Spinal cord (tissue), 9 donors: ENCODE measurements at regions not wholly inside any gene's neighbourhood (a gene's known extent, or its start where the extent isn't known, plus 50 kb on each side); places are given as distances from the start of the nearest gene placed in this dataset.

ENCODE experiments used
- DNase-seq, 6 donors: peaks; one replicate each; pipeline versions ENCODE4 v3.0.0 to v3.0.0-alpha.2; 2013 to 2015; ENCODE audit warnings: low spot score in 6 of 6, low read depth in 4 of 6
- H3K27ac ChIP-seq: one replicate; pipeline ENCODE4 v1.5.1; 2013; ENCODE audit warnings: low read depth, low read length, control low read depth
- H3K27me3 ChIP-seq: one replicate; pipeline ENCODE4 v1.6.1; 2013; ENCODE audit warnings: low read length; ENCODE audit not compliant: control insufficient read depth, insufficient read depth
- H3K36me3 ChIP-seq: one replicate; pipeline ENCODE4 v1.6.1; 2013; ENCODE audit warnings: low read length; ENCODE audit not compliant: control insufficient read depth, insufficient read depth
- H3K4me1 ChIP-seq: one replicate; pipeline ENCODE4 v1.6.1; 2013; ENCODE audit warnings: low read length; ENCODE audit not compliant: control insufficient read depth, insufficient read depth
- H3K4me3 ChIP-seq: one replicate; pipeline ENCODE4 v1.5.1; 2013; ENCODE audit warnings: low read depth, low read length, control low read depth
- H3K9me3 ChIP-seq: one replicate; pipeline ENCODE4 v1.6.1; 2013; ENCODE audit warnings: low read length; ENCODE audit not compliant: control insufficient read depth, insufficient read depth
- WGBS: methylation state at CpG from one replicate; pipeline ENCODE4 v1.1.5; 2013; ENCODE audit warnings: missing lambda C conversion rate; ENCODE audit not compliant: insufficient coverage; 5-methylcytosine and 5-hydroxymethylcytosine counted together
- donor health status: healthy.

DNA sequence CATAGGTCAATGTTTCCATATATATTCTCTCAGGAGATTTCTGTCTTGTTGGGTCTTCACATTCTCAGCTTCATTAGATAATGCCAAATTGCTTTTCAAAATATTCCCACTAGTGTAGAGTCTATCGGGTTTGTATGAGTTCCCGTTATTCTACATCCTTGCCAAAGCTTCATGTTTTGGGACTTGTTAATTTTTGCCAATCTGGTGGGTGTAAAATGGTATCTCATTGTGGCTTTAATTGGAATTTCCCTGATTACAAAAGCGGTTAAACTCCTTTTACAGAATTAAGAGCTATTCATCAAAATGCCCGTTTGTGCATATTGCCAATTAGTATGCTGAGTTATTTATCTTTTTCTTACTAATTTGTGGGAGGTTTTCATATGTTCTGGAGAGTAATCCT is 708.4 kb upstream of the ADAMTS5 start:
- H3K27me3 ChIP-seq, result no peaks in the 10 kb centered on the region
- H3K4me3 ChIP-seq, result no peak overlapping the region
- WGBS, result no CpG with 5 or more reads among the region's 4 CpGs
- no peaks in the 10 kb centered on the region for H3K36me3 ChIP-seq
- no peaks in the 10 kb centered on the region for H3K4me1 ChIP-seq
- H3K27ac ChIP-seq, result no peak overlapping the region
- DNase-seq, result peak in 2 of 6 donors; percentile 61 to 63
- H3K9me3 ChIP-seq, result no peaks in the 10 kb centered on the region

DNA sequence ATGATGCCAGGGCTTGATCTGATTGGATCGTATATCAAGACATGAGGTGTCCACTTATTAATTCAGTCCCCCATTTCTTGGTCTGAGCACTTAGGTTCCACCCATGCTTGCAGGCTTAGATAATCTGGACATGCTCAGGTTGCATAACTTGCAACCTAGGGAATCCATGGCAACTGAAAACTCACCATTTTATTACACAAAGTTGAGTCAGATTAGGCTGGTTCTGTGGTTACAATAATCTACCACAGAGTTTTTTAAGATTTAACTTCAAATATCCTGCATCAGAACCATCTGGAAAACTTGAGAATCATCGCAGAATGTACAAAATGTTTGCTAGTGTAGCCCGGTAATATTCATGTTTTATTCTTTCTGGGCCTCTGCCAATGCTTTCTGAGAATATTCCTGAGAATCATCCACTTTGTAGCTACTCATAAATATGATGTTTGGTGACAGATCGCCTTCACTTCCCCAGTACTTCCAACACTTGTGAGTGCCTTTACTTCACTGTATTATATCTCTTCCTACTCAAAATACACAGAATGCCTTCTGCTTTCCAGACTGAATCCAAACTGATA is 707.2 kb upstream of the ADAMTS5 start:
- Histone ChIP-seq H3K9me3 (no peaks in the 10 kb centered on the region), H3K4me1 (no peaks in the 10 kb centered on the region), H3K27ac (no peak overlapping the region), H3K4me3 (no peak overlapping the region), H3K27me3 (no peaks in the 10 kb centered on the region), H3K36me3 (no peaks in the 10 kb centered on the region)
- DNase-seq, result peak in 1 of 6 donors; percentile 29
- WGBS, result 100% methylated on average over 1 of the region's 4 CpGs

DNA sequence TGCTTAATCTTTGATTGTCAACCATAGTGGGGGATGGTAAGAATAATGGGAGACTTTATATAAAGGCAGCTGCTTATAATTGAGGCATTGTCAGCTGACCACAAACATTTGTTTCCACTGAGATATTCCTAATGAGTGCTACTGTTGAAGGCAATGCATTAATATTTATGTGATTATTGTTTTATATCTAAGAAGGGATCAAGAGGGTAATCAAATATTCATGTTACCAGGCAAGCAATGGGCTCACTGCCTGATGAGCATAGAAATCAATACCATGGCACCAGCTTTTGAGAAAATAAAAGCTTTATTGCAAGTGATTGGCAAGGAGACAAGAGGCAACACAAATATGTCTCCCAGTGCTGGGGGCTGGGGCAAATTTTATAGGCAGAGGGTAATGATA is 706.7 kb upstream of the ADAMTS5 start:
- Histone ChIP-seq H3K4me3 (no peak overlapping the region), H3K27ac (no peak overlapping the region), H3K36me3 (no peaks in the 10 kb centered on the region), H3K27me3 (no peaks in the 10 kb centered on the region), H3K9me3 (no peaks in the 10 kb centered on the region), H3K4me1 (no peaks in the 10 kb centered on the region)
- DNase-seq, result peak in 2 of 6 donors; percentile 20 to 66

DNA sequence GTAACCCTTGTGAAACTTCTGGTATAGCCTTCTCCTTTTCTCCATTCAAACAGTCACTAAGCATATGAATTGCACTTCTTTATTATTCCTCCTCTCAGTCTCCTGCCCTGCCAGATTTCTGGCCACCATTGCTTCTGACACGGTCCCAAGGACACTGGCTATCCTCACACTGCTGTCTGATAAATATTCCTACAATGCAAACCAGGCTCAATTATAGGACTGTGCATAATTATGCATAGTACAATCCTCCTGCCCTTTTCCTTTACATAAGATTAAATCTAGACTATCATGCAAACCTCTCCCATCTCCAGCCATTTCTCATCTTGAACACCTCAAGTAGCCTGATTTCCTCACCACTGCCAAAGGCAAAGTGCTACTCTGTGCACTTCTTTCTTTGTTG is 704.3 kb upstream of the ADAMTS5 start:
- 50% methylated on average over 1 of the region's 1 CpG for WGBS
- no peak for DNase-seq

DNA sequence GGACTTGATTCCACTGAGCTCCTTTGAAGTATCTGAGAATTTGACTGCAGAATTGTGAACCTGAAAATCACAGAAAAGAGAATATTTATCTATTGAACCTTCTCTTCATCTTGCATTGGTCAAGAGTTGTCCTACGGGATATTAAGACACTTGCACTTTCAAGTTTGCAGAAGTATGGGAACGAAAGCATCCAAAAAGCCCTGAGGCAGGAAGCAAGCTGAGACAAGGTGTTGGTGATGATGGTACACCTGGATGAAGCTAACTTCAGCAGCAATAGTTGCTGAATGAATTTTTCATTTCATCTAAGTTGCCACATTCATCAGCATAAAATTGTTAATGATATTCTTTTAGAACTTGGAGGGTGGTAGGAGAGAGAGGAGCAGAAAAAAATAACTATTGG is 686.6 kb upstream of the ADAMTS5 start:
- Histone ChIP-seq H3K4me3 (no peak overlapping the region), H3K9me3 (no peaks in the 10 kb centered on the region), H3K4me1 (no peaks in the 10 kb centered on the region), H3K36me3 (no peaks in the 10 kb centered on the region), H3K27ac (no peak overlapping the region), H3K27me3 (no peaks in the 10 kb centered on the region)
- no peak for DNase-seq
- WGBS, result 100% methylated on average over 2 of the region's 2 CpGs

More for the DNA sequence above, 704.3 kb upstream of the ADAMTS5 start:
- Histone ChIP-seq H3K27me3 (no peaks in the 10 kb centered on the region), H3K4me3 (no peak overlapping the region), H3K36me3 (no peaks in the 10 kb centered on the region), H3K9me3 (no peaks in the 10 kb centered on the region), H3K27ac (no peak overlapping the region), H3K4me1 (no peaks in the 10 kb centered on the region)

DNA sequence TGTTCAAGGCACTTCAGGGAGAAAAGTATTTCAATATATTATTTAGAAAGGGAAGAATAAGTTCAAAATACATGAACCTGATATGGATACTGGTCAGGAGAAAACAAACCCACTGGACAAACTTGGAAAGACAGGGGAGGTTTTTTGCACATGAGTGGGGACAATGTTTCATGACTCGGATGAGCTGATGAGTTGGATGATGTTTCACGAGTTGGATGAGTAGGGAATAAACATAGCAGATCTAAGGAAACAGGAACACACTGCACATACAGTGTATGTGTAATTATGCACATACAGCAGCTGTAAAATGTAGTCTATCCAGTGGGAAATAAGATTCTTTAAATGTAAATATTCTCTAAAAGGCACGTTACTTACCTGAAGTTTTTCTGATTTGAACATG is 682.9 kb upstream of the ADAMTS5 start:
- WGBS, result no CpG with 5 or more reads among the region's 3 CpGs
- no peak for DNase-seq
- no peak overlapping the region for H3K4me3 ChIP-seq
- no peaks in the 10 kb centered on the region for H3K36me3 ChIP-seq
- no peaks in the 10 kb centered on the region for H3K4me1 ChIP-seq
- H3K27ac ChIP-seq, result no peak overlapping the region
- no peaks in the 10 kb centered on the region for H3K27me3 ChIP-seq
- no peaks in the 10 kb centered on the region for H3K9me3 ChIP-seq

DNA sequence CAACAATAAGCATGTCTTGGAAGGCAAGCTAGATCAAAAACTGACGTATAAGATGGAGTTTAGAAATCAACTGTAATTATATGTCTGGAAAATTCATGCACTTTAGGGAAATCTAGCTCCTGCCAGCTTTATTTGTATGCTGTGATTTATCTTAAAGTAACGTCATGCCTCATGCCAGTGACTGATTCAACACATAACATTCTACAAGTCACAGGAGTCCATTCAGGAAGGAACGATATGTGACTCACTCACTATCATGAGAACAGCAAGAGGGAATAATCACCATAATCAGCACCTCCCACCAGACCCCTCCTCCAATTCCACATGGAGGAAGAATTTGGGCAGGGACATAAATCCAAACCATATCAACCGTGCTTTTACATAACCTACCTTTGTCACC is 682.4 kb upstream of the ADAMTS5 start:
- no peaks in the 10 kb centered on the region for H3K36me3 ChIP-seq
- H3K27me3 ChIP-seq, result no peaks in the 10 kb centered on the region
- no peak overlapping the region for H3K4me3 ChIP-seq
- H3K4me1 ChIP-seq, result no peaks in the 10 kb centered on the region
- no peaks in the 10 kb centered on the region for H3K9me3 ChIP-seq
- H3K27ac ChIP-seq, result no peak overlapping the region
- DNase-seq, result no peak
- WGBS, result 60% methylated on average over 2 of the region's 4 CpGs

DNA sequence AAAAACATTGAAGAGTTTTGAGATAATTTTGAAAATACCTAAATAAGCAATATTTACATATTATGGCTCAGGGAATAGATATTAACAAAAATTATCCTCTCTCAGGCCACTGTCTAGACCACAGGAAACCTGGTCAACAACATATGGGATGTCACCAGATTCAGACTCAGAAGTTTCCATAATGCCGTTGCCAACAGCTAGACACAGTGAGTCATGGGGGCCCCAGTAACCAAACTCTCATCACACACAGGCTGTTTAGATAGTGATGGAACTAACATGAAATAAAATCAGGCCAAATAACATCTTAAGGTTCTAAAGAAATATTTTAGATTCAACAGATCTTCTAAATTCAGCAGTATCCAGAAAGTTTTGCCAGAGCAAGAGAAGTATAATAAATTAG is 681.7 kb upstream of the ADAMTS5 start:
- H3K9me3 ChIP-seq, result no peaks in the 10 kb centered on the region
- no peak for DNase-seq
- no peak overlapping the region for H3K27ac ChIP-seq
- 100% methylated on average over 1 of the region's 1 CpG for WGBS
- H3K4me3 ChIP-seq, result no peak overlapping the region
- H3K27me3 ChIP-seq, result no peaks in the 10 kb centered on the region
- no peaks in the 10 kb centered on the region for H3K36me3 ChIP-seq
- H3K4me1 ChIP-seq, result no peaks in the 10 kb centered on the region

DNA sequence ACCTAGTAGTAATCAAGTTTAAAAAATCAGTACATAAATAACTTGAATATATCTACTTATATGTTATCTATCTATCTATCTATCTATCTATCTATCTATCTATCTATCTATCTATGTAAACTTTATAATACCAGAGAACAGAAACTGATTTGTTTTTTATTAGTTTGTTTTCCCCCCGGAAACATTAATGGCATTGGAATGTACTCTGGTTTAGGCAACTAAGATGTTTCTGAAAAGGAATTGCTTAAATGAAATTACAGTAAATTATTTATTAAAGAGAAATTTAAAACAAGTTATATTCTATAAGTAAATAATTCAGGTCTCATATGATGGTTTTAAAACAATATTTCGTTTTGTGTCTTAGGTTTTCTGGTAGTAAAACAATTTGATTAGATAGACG is 681.0 kb upstream of the ADAMTS5 start:
- H3K36me3 ChIP-seq, result no peaks in the 10 kb centered on the region
- no peak overlapping the region for H3K4me3 ChIP-seq
- no peak overlapping the region for H3K27ac ChIP-seq
- no peaks in the 10 kb centered on the region for H3K27me3 ChIP-seq
- no peaks in the 10 kb centered on the region for H3K4me1 ChIP-seq
- H3K9me3 ChIP-seq, result no peaks in the 10 kb centered on the region
- no peak for DNase-seq
- no CpG with 5 or more reads among the region's 3 CpGs for WGBS

DNA sequence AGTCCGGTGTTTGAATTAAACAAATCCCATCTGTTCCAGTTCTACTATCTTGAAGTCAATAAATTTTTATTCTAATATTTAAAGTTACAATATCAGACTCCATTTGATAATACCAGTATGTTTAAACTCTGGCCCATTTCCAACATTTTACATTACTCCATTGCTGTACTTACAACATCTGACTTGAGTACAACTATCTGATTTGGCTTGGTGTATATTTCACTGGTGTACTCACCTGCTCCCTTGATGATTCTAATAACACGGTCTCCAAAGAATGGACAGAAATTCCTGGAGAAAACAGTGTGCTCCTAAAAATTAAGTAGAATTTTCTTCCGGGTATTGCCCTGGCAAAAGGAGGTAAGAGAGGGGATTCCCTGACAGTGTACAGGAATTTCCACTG is 680.5 kb upstream of the ADAMTS5 start:
- no peak overlapping the region for H3K4me3 ChIP-seq
- no peaks in the 10 kb centered on the region for H3K27me3 ChIP-seq
- WGBS, result no CpG with 5 or more reads among the region's 3 CpGs
- H3K4me1 ChIP-seq, result no peaks in the 10 kb centered on the region
- H3K27ac ChIP-seq, result no peak overlapping the region
- no peaks in the 10 kb centered on the region for H3K9me3 ChIP-seq
- DNase-seq, result no peak
- no peaks in the 10 kb centered on the region for H3K36me3 ChIP-seq
